Body of pancreas (tissue), 4 donors: ENCODE measurements at regions not wholly inside any gene's neighbourhood (a gene's known extent, or its start where the extent isn't known, plus 50 kb on each side); places are given as distances from the start of the nearest gene placed in this dataset.
"Not testable (repeated sequence)": the region's sequence is repeated elsewhere in the genome, so short reads cannot be mapped to it uniquely, and the experiment has no call there.

Source experiments
- ATAC-seq: fragments of 150-250 bp; one replicate; pipeline ENCODE4 v1.9.1; 2016
- DNase-seq, 4 donors: peaks; one replicate each; pipeline ENCODE4 v3.0.0-alpha.2; 2019
- H3K27ac ChIP-seq, 4 donors: fragments of 200-600 bp; sonication (generic); 1 replicate in 3 of 4; 2 replicates in 1 of 4; pipeline versions ENCODE4 v1.5.1 to v1.6.1; 2016 to 2019; ENCODE audit warnings: mild to moderate bottlenecking in 1 of 4, mixed read lengths in 1 of 4, moderate library complexity in 1 of 4
- H3K27me3 ChIP-seq, 2 donors: fragments of 200-600 bp; sonication (generic); one replicate each; pipeline ENCODE4 v1.6.0; 2016; ENCODE audit warnings: mild to moderate bottlenecking in 1 of 2
- H3K36me3 ChIP-seq, 2 donors: fragments of 200-600 bp; sonication (generic); replicated peaks in 1 of 2; 2 replicates each; pipeline ENCODE4 v1.5.1; 2016; ENCODE audit warnings: low read depth in 2 of 2; ENCODE audit not compliant: insufficient read depth in 1 of 2
- H3K4me1 ChIP-seq: fragments of 200-600 bp; sonication (generic); one replicate; pipeline ENCODE4 v1.6.0; 2016
- H3K4me3 ChIP-seq, 2 donors: fragments of 200-600 bp; sonication (generic); 1 replicate in 1 of 2; 2 replicates in 1 of 2; pipeline ENCODE4 v1.5.1; 2016 to 2019
- H3K9me3 ChIP-seq, 3 donors: fragments of 200-600 bp; sonication (generic); 1 replicate in 2 of 3; 2 replicates in 1 of 3; pipeline ENCODE4 v1.5.1; 2016
- POLR2A ChIP-seq, 3 donors: fragments of 450-650 bp; IDR thresholded peaks; one replicate each; pipeline ENCODE4 v1.6.1; 2016; ENCODE audit warnings: antibody characterized with exemption in 3 of 3, mild to moderate bottlenecking in 2 of 3
- WGBS, 2 donors: methylation state at CpG; one replicate each; pipeline ENCODE4 v1.1.5; 2017; 5-methylcytosine and 5-hydroxymethylcytosine counted together
- intact Hi-C: fragments of 100-400 bp; cut with DNase I; formaldehyde crosslinking; loops from one replicate; pipeline ENCODE4 v1.15.1; 2023
- TF ChIP-seq, protein P1 (sequence below), 7 experiments: fragments of 450-650 bp in 4 of 7; fragments of 200-600 bp in 3 of 7; sonication (generic) in 3 of 7; IDR thresholded peaks; one replicate each; pipeline ENCODE4 v1.5.1; 2016 to 2019; ENCODE audit warnings: antibody characterized with exemption in 7 of 7

DNA sequence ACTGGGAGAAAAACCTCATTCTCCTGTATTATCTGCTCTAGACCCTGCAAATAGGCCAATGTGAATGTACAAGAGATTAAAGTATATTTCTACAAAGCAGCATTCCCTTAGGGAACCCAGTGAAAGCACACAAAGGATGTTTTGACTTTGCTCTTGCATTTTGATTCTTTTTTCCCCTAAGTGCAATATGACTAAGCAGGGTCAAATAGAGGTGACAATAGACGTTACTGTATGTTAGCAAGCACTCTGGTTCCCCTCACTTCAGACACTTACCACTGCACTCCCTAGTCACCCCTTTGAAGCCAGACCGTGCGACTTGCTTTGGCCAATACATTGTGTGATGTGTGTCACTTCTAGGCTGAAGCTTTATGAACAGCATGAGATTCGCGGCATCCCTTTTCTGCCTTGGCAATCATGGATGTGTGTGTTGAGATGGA lies 209.7 kb downstream of the RHOU start:
- TF ChIP-seq POLR2A (IDR thresholded peaks at IDR 0.05), result no peak
- TF ChIP-seq, protein P1, sequence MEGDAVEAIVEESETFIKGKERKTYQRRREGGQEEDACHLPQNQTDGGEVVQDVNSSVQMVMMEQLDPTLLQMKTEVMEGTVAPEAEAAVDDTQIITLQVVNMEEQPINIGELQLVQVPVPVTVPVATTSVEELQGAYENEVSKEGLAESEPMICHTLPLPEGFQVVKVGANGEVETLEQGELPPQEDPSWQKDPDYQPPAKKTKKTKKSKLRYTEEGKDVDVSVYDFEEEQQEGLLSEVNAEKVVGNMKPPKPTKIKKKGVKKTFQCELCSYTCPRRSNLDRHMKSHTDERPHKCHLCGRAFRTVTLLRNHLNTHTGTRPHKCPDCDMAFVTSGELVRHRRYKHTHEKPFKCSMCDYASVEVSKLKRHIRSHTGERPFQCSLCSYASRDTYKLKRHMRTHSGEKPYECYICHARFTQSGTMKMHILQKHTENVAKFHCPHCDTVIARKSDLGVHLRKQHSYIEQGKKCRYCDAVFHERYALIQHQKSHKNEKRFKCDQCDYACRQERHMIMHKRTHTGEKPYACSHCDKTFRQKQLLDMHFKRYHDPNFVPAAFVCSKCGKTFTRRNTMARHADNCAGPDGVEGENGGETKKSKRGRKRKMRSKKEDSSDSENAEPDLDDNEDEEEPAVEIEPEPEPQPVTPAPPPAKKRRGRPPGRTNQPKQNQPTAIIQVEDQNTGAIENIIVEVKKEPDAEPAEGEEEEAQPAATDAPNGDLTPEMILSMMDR (IDR thresholded peaks at IDR 0.05), result no peak
- DNase-seq (no peak), ATAC-seq (no peak)
- H3K27ac ChIP-seq, result no peak overlapping the region
- H3K4me3 ChIP-seq, result no peak overlapping the region
- no peaks in the 10 kb centered on the region for H3K27me3 ChIP-seq
- 79 to 80% methylated on average over 5 of the region's 5 CpGs for WGBS, 2 donors
- no peaks in the 10 kb centered on the region for H3K36me3 ChIP-seq
- peaks cover 3% of the 10 kb centered on the region for H3K4me1 ChIP-seq
- no peaks in the 10 kb centered on the region for H3K9me3 ChIP-seq
- intact Hi-C loops, result no loop called here

DNA sequence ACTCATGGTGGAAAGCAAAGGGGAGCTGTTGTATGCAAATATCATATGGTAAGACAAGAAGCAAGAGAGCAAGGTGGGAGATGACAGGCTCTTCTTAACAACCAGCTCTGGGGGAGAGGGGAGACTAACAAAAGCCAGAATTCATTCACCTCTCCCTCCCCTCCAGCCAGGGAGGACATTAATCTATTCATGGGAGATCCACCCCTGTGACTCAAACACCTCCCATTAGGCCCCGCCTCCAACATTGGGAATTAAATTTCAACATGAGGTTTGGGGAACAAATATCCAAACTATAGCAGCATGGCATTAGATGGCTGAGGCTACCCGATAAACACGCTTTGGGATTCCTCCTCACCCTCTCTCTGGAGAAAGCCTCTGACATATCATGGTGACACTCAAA lies 210.6 kb downstream of the RHOU start:
- peaks cover 2% of the 10 kb centered on the region for H3K4me1 ChIP-seq
- no peak for TF ChIP-seq POLR2A (IDR thresholded peaks at IDR 0.05)
- TF ChIP-seq, protein P1 (IDR thresholded peaks at IDR 0.05), result no peak
- H3K27me3 ChIP-seq, result no peaks in the 10 kb centered on the region
- intact Hi-C loops, result no loop called here
- no peaks in the 10 kb centered on the region for H3K9me3 ChIP-seq
- DNase-seq, result no peak
- H3K36me3 ChIP-seq, result no peaks in the 10 kb centered on the region
- no peak overlapping the region for H3K27ac ChIP-seq
- no peak overlapping the region for H3K4me3 ChIP-seq
- WGBS, 2 donors, result 91 to 94% methylated on average over 3 of the region's 3 CpGs
- ATAC-seq, result no peak

DNA sequence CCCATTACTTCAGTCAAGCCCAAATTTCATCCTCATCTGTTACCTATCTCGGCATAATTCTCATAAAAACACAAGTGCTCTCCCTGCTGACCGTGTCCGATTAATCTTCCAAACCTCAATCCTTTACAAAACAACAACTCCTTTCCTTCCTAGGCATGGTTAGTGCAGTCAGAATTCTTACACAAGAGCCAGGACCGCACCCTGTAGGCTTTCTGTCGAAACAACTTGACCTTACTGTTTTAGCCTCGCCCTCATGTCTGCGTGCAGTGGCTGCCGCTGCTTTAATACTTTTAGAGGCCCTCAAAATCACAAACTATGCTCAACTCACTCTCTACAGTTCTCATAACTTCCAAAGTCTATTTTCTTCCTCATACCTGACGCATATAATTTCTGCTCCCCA lies 214.3 kb downstream of the RHOU start:
- DNase-seq, H3K4me1 ChIP-seq, H3K9me3 ChIP-seq, H3K4me3 ChIP-seq, H3K27me3 ChIP-seq, H3K36me3 ChIP-seq, H3K27ac ChIP-seq, ATAC-seq, intact Hi-C loops: not testable (repeated sequence)
- WGBS, 2 donors, result 80 to 83% methylated on average over 9 of the region's 9 CpGs

DNA sequence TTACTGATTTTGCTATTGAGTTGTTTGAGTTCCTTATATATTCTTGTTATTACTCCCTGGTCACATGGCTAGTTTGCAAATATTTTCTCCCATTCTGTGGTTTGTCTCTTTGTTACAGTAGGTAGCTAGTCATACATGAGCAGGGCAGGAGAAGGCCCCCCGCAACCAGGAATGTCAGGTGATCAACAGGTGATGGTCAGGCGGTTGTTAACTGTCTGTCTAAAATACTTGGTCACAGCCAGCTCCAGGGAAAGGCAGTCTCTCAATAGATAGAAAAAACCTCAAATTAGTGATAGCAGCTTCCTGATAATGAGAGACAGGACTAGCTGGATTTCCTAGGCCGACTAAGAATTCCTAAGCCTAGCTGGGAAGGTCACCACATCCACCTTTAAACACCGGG lies 217.9 kb downstream of the RHOU start:
- no peak overlapping the region for H3K27ac ChIP-seq
- no peaks in the 10 kb centered on the region for H3K9me3 ChIP-seq
- no peaks in the 10 kb centered on the region for H3K36me3 ChIP-seq
- intact Hi-C loops, result no loop called here
- no peaks in the 10 kb centered on the region for H3K27me3 ChIP-seq
- H3K4me3 ChIP-seq, result no peak overlapping the region
- DNase-seq (no peak), ATAC-seq (no peak)
- TF ChIP-seq POLR2A (IDR thresholded peaks at IDR 0.05), result no peak
- TF ChIP-seq, protein P1 (IDR thresholded peaks at IDR 0.05), result no peak
- no peaks in the 10 kb centered on the region for H3K4me1 ChIP-seq
- WGBS, 2 donors, result 74 to 77% methylated on average over 4 of the region's 4 CpGs

DNA sequence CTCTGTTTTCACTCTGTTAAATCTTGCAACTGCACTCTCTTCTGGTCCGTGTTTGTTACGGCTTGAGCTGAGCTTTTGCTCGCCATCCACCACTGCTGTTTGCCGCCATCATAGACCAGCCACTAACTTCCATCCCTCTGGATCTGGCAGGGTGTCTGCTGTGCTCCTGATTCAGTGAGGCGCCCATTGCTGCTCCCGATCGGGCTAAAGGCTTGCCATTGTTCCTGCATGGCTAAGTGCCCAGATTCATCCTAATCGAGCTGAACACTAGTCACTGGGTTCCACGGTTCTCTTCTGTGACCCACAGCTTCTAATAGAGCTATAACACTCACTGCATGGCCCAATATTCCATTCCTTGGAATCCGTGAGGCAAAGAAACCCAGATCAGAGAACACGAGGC lies 218.5 kb downstream of the RHOU start:
- DNase-seq, H3K27me3 ChIP-seq, H3K36me3 ChIP-seq, H3K4me1 ChIP-seq, intact Hi-C loops, H3K4me3 ChIP-seq, ATAC-seq, H3K27ac ChIP-seq, H3K9me3 ChIP-seq: not testable (repeated sequence)
- WGBS, 2 donors, result 77 to 79% methylated on average over 11 of the region's 11 CpGs

DNA sequence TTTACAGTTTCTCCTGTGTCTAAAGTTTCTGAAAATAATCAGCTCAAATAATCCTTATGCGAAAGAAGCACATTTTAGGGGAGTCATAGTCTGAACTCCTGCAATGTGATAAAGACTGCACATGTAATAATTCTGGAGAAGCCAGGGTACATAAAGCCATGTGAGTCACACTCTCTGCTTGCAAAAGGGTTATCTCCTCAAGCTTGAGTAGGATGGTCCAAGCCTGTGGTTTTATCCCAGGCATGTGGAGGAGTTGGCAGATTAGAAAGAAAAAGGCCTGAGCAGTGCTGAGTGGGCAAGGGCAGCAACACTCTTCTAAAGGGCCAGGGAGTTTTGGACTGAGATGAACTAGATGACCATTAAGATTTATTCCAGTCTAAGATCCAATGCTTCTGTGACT lies 220.4 kb downstream of the RHOU start:
- ATAC-seq, result no peak
- no peak overlapping the region for H3K27ac ChIP-seq
- H3K4me1 ChIP-seq, result no peaks in the 10 kb centered on the region
- intact Hi-C loops, result no loop called here
- no peaks in the 10 kb centered on the region for H3K36me3 ChIP-seq
- H3K27me3 ChIP-seq, result no peaks in the 10 kb centered on the region
- H3K4me3 ChIP-seq, result no peak overlapping the region
- WGBS, 2 donors, result 79 to 100% methylated on average over 1 of the region's 1 CpG
- TF ChIP-seq, protein P1 (IDR thresholded peaks at IDR 0.05), result no peak
- no peak for TF ChIP-seq POLR2A (IDR thresholded peaks at IDR 0.05)
- H3K9me3 ChIP-seq, result no peaks in the 10 kb centered on the region
- no peak for DNase-seq
